HFFc6 (cell line): ENCODE measurements at regions not wholly inside any gene's neighbourhood (a gene's known extent, or its start where the extent isn't known, plus 50 kb on each side); places are given as distances from the start of the nearest gene placed in this dataset.
"Not testable (repeated sequence)": the region's sequence is repeated elsewhere in the genome, so short reads cannot be mapped to it uniquely, and the experiment has no call there.

Source experiments
- DNase-seq: peaks from one replicate; pipeline ENCODE4 v3.0.0-alpha.2; 2018
- H3K27ac Mint-ChIP-seq: 2 replicates; pipeline ENCODE4 v1.8.0; 2020; ENCODE audit warnings: mild to moderate bottlenecking, mixed read lengths
- H3K27me3 Mint-ChIP-seq: 2 replicates; pipeline ENCODE4 v1.8.0; 2021; ENCODE audit warnings: mild to moderate bottlenecking, moderate library complexity, mixed read lengths; ENCODE audit not compliant: insufficient read depth
- H3K36me3 Mint-ChIP-seq: 2 replicates; pipeline ENCODE4 v1.8.0; 2021; ENCODE audit warnings: low read depth, mixed read lengths
- H3K4me1 Mint-ChIP-seq: 2 replicates; pipeline ENCODE4 v1.8.0; 2020; ENCODE audit warnings: low read depth, mixed read lengths
- H3K4me3 Mint-ChIP-seq: 2 replicates; pipeline ENCODE4 v1.8.0; 2020; ENCODE audit warnings: mild to moderate bottlenecking, moderate library complexity, mixed read lengths
- H3K9me3 Mint-ChIP-seq: 2 replicates; pipeline ENCODE4 v1.8.0; 2020; ENCODE audit warnings: mild to moderate bottlenecking, mixed read lengths
- CTCF ChIP-seq: fragments of 200-600 bp; sonication (generic); IDR thresholded peaks from 2 replicates; pipeline ENCODE4 v1.5.0; 2021; ENCODE audit warnings: antibody characterized with exemption, mild to moderate bottlenecking

- DNase-seq: no peak
- Mint-ChIP-seq H3K36me3 (no peaks in the 10 kb centered on the region), H3K27ac (no peak overlapping the region), H3K9me3 (peaks cover 34% of the 10 kb centered on the region), H3K27me3 (peaks cover 1% of the 10 kb centered on the region), H3K4me3 (no peak overlapping the region), H3K4me1 (no peaks in the 10 kb centered on the region)
- TF ChIP-seq CTCF: no peak
These were observed 1249.6 kb downstream of the TYW1 start for GRCh38 chr7:68246189-68246633.

DNA sequence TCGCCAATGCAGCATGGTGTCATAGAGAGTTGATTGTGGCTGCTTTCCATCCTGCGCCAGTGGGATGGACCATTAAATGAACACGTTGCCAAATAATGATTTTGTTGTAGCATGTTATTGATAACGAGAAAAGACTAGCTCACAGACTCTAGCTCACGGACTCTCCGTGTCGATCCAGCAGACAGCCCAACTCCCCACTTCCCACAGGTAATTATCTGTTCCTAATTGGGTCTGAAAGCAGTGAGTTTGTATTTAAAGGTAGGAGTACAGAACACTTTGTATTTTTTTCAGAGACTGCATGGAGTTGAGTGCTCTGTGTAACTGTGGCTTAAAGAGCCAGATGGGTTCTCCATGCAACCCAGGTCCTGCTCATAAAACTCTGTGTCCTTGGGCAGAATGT lies 1250.5 kb downstream of the TYW1 start:
- H3K27me3 Mint-ChIP-seq: no peaks in the 10 kb centered on the region; the same call in 1 of the 2 replicates
- no peaks in the 10 kb centered on the region for H3K36me3 Mint-ChIP-seq
- H3K4me1 Mint-ChIP-seq: no peaks in the 10 kb centered on the region
- no peak for DNase-seq
- no peak overlapping the region for H3K4me3 Mint-ChIP-seq
- H3K27ac Mint-ChIP-seq: no peak overlapping the region
- H3K9me3 Mint-ChIP-seq: peaks cover 40% of the 10 kb centered on the region
- no peak for TF ChIP-seq CTCF

DNA sequence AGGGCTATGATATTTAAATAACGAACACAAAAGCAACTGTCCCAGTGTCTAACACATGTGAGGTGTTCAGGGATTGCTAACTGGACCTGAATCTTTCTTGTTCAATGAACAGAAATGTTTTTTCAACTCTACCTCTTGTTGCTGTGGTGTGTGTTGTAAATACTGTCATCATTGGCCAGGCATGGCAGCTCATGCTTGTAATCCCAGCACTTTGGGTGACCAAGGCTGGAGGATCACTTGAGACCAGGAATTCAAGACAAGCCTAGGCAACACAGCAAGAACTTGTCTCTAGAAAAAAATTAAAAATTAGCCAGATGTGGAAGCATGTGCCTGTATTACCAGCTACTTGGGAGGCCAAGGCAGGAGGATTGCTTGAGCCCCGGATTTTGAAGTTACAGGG lies 1250.9 kb downstream of the TYW1 start:
- no peak overlapping the region for H3K4me3 Mint-ChIP-seq
- H3K27me3 Mint-ChIP-seq: no peaks in the 10 kb centered on the region; the same call in 1 of the 2 replicates
- H3K27ac Mint-ChIP-seq: no peak overlapping the region
- peaks cover 44% of the 10 kb centered on the region for H3K9me3 Mint-ChIP-seq
- no peaks in the 10 kb centered on the region for H3K36me3 Mint-ChIP-seq
- no peaks in the 10 kb centered on the region for H3K4me1 Mint-ChIP-seq
- no peak for DNase-seq
- no peak for TF ChIP-seq CTCF

DNA sequence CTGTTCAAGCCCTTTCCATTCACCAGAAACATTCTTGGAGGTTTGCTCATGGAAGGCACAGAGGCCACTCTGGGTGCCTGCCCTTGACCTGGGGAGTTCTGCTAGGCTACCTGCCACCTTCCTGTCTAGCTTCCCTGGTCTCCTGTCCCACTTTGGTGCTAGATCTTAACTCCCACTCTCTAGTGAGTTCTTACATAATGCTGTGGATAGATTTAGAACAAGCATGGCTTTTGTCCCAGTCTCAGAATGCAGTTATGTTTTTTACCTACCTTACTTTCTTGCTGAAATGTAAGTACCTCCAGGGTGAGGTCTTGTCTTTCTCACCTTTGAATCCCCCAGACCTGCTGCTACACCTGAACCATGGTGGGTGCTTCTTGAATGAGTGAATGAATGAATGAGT lies 1252.3 kb downstream of the TYW1 start:
- Mint-ChIP-seq H3K27me3 (no peaks in the 10 kb centered on the region), H3K4me3 (no peak overlapping the region), H3K4me1 (no peaks in the 10 kb centered on the region), H3K9me3 (peaks cover 46% of the 10 kb centered on the region), H3K36me3 (no peaks in the 10 kb centered on the region), H3K27ac (no peak overlapping the region)
- no peak for DNase-seq
- TF ChIP-seq CTCF: no peak

GRCh38 chr7:68249611-68250010 lies 1253.0 kb downstream of the TYW1 start:
- H3K4me3 Mint-ChIP-seq: no peak overlapping the region
- TF ChIP-seq CTCF: no peak
- DNase-seq: no peak
- 0 out of 2 replicates have a peak, but pooled peaks cover under 1% of the 10 kb centered on the region for H3K36me3 Mint-ChIP-seq
- H3K27me3 Mint-ChIP-seq: no peaks in the 10 kb centered on the region
- no peaks in the 10 kb centered on the region for H3K4me1 Mint-ChIP-seq
- peaks cover 47% of the 10 kb centered on the region for H3K9me3 Mint-ChIP-seq
- no peak overlapping the region for H3K27ac Mint-ChIP-seq

GRCh38 chr7:68250143-68250542 lies 1253.5 kb downstream of the TYW1 start:
- H3K4me1 Mint-ChIP-seq: no peaks in the 10 kb centered on the region
- no peak overlapping the region for H3K4me3 Mint-ChIP-seq
- H3K36me3 Mint-ChIP-seq: 0 out of 2 replicates have a peak, but pooled peaks cover 5% of the 10 kb centered on the region
- TF ChIP-seq CTCF: no peak
- no peak overlapping the region for H3K27ac Mint-ChIP-seq
- DNase-seq: no peak
- peaks cover 48% of the 10 kb centered on the region for H3K9me3 Mint-ChIP-seq
- no peaks in the 10 kb centered on the region for H3K27me3 Mint-ChIP-seq

DNA sequence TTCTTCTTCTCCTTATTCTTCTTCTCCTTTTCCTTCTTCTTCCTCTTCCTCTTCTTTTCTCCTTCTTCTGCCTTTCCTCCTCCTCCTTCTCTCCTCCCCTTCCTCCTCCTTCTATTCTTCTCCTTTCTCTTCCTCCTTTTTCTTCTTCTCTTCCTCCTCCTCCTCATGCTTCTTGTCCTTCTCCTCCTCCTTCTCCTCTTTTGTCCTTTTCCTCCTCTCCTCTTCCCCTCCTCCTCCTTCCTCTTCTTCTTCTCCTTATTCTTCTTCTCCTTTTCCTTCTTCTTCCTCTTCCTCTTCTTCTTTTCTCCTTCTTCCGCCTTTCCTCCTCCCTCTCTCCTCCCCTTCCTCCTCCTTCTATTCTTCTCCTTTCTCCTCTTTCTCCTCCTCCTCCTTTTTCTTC lies 1258.2 kb downstream of the TYW1 start:
- not testable (repeated sequence) for H3K27ac Mint-ChIP-seq, H3K27me3 Mint-ChIP-seq, DNase-seq, H3K4me1 Mint-ChIP-seq, H3K36me3 Mint-ChIP-seq, H3K4me3 Mint-ChIP-seq
- peaks cover 57% of the 10 kb centered on the region for H3K9me3 Mint-ChIP-seq
